Mesenchymal stem cell (in vitro differentiated cells and primary cell): ENCODE measurements at regions not wholly inside any gene's neighbourhood (a gene's known extent, or its start where the extent isn't known, plus 50 kb on each side); places are given as distances from the start of the nearest gene placed in this dataset.
A peak's percentile ranks its signal among the peaks of the same experiment; 100 is the strongest.

ENCODE experiments used
- DNase-seq: peaks from one replicate; pipeline ENCODE4 v3.0.0-alpha.2; 2013
- H2AFZ ChIP-seq: one replicate; pipeline ENCODE4 v1.6.1; 2013; ENCODE audit warnings: low read depth, mild to moderate bottlenecking, control low read depth, inconsistent platforms, low read length, moderate library complexity
- H2AK5ac ChIP-seq: 2 replicates; pipeline ENCODE4 v1.6.1; 2013; ENCODE audit warnings: low read length, moderate library complexity, mild to moderate bottlenecking, inconsistent platforms; ENCODE audit not compliant: severe bottlenecking
- H2BK120ac ChIP-seq: one replicate; pipeline ENCODE4 v1.6.1; 2013; ENCODE audit warnings: low read depth, mild to moderate bottlenecking, inconsistent platforms, low read length, moderate library complexity
- H2BK12ac ChIP-seq, 2 experiments: one replicate each; pipeline ENCODE4 v1.6.1; 2013; ENCODE audit warnings: inconsistent platforms in 2 of 2, low read length in 2 of 2, mild to moderate bottlenecking in 2 of 2, moderate library complexity in 2 of 2, control low read depth in 1 of 2
- H2BK15ac ChIP-seq: one replicate; pipeline ENCODE4 v1.6.1; 2013; ENCODE audit warnings: mild to moderate bottlenecking, low read depth, inconsistent platforms; ENCODE audit not compliant: poor library complexity, severe bottlenecking
- H2BK5ac ChIP-seq: 2 replicates; pipeline ENCODE4 v1.6.1; 2013; ENCODE audit warnings: low read depth, mild to moderate bottlenecking, low read length, control low read depth, inconsistent platforms; ENCODE audit not compliant: poor library complexity, severe bottlenecking
- H3K14ac ChIP-seq, 2 experiments: one replicate each; pipeline ENCODE4 v1.6.1; 2013; ENCODE audit warnings: inconsistent platforms in 2 of 2, low read length in 2 of 2, control low read depth in 1 of 2, mild to moderate bottlenecking in 1 of 2, moderate library complexity in 1 of 2
- H3K18ac ChIP-seq, 2 experiments: one replicate each; pipeline ENCODE4 v1.6.1; 2013; ENCODE audit warnings: inconsistent platforms in 2 of 2, low read length in 2 of 2, control low read depth in 1 of 2, low read depth in 1 of 2, mild to moderate bottlenecking in 1 of 2
- H3K23ac ChIP-seq, 2 experiments: one replicate each; pipeline ENCODE4 v1.6.1; 2013; ENCODE audit warnings: inconsistent platforms in 2 of 2, low read length in 2 of 2, mild to moderate bottlenecking in 2 of 2, moderate library complexity in 2 of 2, control low read depth in 1 of 2
- H3K27ac ChIP-seq: 2 replicates; pipeline ENCODE4 v1.5.1; 2013; ENCODE audit warnings: mild to moderate bottlenecking, moderate library complexity, low read length, control low read depth, inconsistent platforms; ENCODE audit not compliant: poor library complexity, severe bottlenecking
- H3K27me3 ChIP-seq, 2 experiments: 2 replicates each; pipeline versions ENCODE4 v1.6.1 to v1.7.0; 2013; ENCODE audit warnings: low read length in 2 of 2, mild to moderate bottlenecking in 2 of 2, moderate library complexity in 2 of 2, control low read depth in 1 of 2, inconsistent platforms in 1 of 2; ENCODE audit not compliant: control insufficient read depth in 1 of 2, insufficient read depth in 1 of 2
- H3K36me3 ChIP-seq, 2 experiments: 2 replicates each; pipeline versions ENCODE4 v1.6.1 to v1.7.0; 2013; ENCODE audit warnings: low read length in 2 of 2, control low read depth in 1 of 2, inconsistent platforms in 1 of 2, low read depth in 1 of 2, mild to moderate bottlenecking in 1 of 2; ENCODE audit not compliant: insufficient read depth in 2 of 2, control insufficient read depth in 1 of 2
- H3K4ac ChIP-seq, 2 experiments: one replicate each; pipeline ENCODE4 v1.6.1; 2013; ENCODE audit warnings: inconsistent platforms in 2 of 2, low read length in 2 of 2, mild to moderate bottlenecking in 2 of 2, moderate library complexity in 2 of 2, control low read depth in 1 of 2, low read depth in 1 of 2
- H3K4me1 ChIP-seq: 2 replicates; pipeline ENCODE4 v1.6.1; 2013; ENCODE audit warnings: low read depth, low read length, control low read depth; ENCODE audit not compliant: control insufficient read depth, insufficient read depth
- H3K4me2 ChIP-seq: 2 replicates; pipeline ENCODE4 v1.6.1; 2013; ENCODE audit warnings: low read length, mild to moderate bottlenecking, inconsistent platforms; ENCODE audit not compliant: poor library complexity, severe bottlenecking
- H3K4me3 ChIP-seq, 2 experiments: 2 replicates each; pipeline versions ENCODE4 v1.5.1 to v1.7.0; 2013; ENCODE audit warnings: low read length in 2 of 2, mild to moderate bottlenecking in 2 of 2, control low read depth in 1 of 2, low read depth in 1 of 2; ENCODE audit not compliant: insufficient read depth in 1 of 2
- H3K79me1 ChIP-seq: replicated peaks from 2 replicates; pipeline ENCODE4 v1.6.1; 2013; ENCODE audit warnings: mild to moderate bottlenecking, control low read depth, low read length, inconsistent platforms; ENCODE audit not compliant: poor library complexity, severe bottlenecking
- H3K9ac ChIP-seq: 2 replicates; pipeline ENCODE4 v1.7.0; 2013; ENCODE audit warnings: mild to moderate bottlenecking, low read length, moderate library complexity
- H3K9me3 ChIP-seq: 2 replicates; pipeline ENCODE4 v1.7.0; 2013; ENCODE audit warnings: mild to moderate bottlenecking, low read length; ENCODE audit not compliant: control insufficient read depth
- H4K8ac ChIP-seq: one replicate; pipeline ENCODE4 v1.6.1; 2013; ENCODE audit warnings: inconsistent platforms, mild to moderate bottlenecking, low read length, moderate library complexity
- H4K91ac ChIP-seq: one replicate; pipeline ENCODE4 v1.6.1; 2013; ENCODE audit warnings: mild to moderate bottlenecking, low read length, inconsistent platforms
- WGBS: methylation state at CpG from one replicate; pipeline ENCODE4 v1.1.7; 2013; ENCODE audit warnings: mixed read lengths; 5-methylcytosine and 5-hydroxymethylcytosine counted together

DNA sequence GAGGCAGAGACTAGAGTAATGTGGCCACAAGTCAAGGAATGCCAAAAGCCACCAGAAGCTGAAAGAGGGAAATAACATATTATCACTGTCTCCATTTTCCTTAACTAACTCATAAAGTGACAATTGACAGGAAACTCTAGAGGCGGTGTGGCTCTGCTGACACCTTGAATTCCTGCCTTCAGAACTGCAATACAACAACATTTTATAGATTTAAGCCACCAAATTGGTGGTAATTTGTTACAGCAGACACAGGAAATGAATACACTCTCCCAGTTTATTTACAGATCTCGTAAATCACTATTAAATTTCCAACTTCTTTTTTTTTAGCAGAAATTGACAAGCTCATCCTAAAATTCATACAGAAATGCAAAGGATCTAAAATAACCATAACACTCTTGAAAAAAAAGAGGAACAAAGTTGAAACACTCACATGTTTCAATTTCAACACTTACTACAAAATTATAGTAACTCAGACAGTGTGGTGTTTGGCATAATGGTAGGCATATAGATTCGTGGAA is 449.9 kb downstream of the OTOL1 start:
- Histone ChIP-seq H3K27me3 (no peaks in the 10 kb centered on the region), H3K4ac (no peak overlapping the region), H2BK12ac (no peak overlapping the region), H3K23ac (no peak overlapping the region), H3K27ac (no peak overlapping the region), H3K4me2 (no peak overlapping the region), H3K18ac (no peak overlapping the region), H3K79me1 (no peaks in the 10 kb centered on the region), H3K9me3 (peaks cover 13% of the 10 kb centered on the region), H2AK5ac (no peak overlapping the region), H4K8ac (no peak overlapping the region), H3K36me3 (no peaks in the 10 kb centered on the region), H2BK5ac (no peak overlapping the region), H3K4me1 (no peaks in the 10 kb centered on the region), H3K4me3 (no peak overlapping the region), H3K9ac (no peak overlapping the region), H2BK15ac (no peak overlapping the region), H2BK120ac (no peak overlapping the region), H4K91ac (no peak overlapping the region), H3K14ac (no peak overlapping the region), H2AFZ (no peak overlapping the region)
- WGBS, result 58% methylated on average over 2 of the region's 3 CpGs
- DNase-seq, result no peak

DNA sequence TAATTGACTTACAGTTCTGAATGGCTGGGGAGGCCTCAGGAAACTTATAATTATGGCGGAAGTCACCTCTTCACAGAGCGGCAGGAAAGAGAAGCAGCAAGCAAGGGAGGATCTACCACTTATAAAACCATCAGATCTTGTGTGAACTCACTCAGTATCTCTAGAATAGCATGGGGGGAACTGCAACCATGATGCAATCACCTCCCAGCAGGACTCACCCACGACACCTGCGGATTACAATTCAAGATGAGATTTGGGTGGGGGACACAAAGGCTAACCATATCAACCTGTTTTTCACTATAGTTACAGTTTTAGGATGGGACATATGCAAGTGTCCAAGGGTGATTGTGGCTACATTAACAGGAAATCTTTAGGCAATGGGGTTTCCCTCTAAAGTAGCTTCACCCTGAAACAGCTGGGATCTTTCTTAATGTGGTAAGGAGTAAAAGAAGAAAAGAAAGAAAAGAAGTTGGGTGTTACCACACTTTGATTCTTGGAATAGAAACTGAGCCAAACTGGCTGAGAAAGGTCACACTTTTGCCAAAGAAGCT is 453.8 kb downstream of the OTOL1 start:
- Histone ChIP-seq H3K14ac (no peak overlapping the region), H2BK15ac (no peak overlapping the region), H3K4me3 (no peak overlapping the region), H3K23ac (no peak overlapping the region), H3K79me1 (no peaks in the 10 kb centered on the region), H2BK12ac (no peak overlapping the region), H2AK5ac (no peak overlapping the region), H3K9me3 (peaks cover 7% of the 10 kb centered on the region), H3K9ac (no peak overlapping the region), H4K8ac (no peak overlapping the region), H3K4ac (no peak overlapping the region), H2BK5ac (no peak overlapping the region), H3K27me3 (no peaks in the 10 kb centered on the region), H3K4me1 (no peaks in the 10 kb centered on the region), H3K4me2 (no peak overlapping the region), H3K27ac (no peak overlapping the region), H3K36me3 (no peaks in the 10 kb centered on the region), H2BK120ac (no peak overlapping the region), H2AFZ (no peak overlapping the region), H4K91ac (no peak overlapping the region), H3K18ac (no peak overlapping the region)
- 100% methylated on average over 4 of the region's 4 CpGs for WGBS
- DNase-seq, result no peak

DNA sequence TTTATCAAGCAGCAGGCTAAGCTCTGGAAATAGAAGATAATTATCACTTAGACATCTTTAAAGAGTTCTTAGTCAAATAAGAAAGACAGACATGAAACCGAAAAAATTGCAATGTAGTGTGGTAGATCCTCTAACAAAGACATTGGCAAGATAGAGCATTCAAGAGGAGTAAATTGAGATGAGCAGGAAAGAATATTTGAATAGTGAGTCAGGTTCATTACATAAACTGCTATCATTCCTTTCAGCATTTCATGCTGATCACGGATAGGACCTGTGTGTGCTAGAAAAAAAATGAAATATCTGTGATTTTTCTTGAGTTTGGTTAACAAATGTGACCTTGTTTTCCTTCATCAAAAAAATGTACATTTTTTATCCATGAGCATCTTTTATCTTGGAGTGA is 460.9 kb downstream of the OTOL1 start:
- Histone ChIP-seq H2AK5ac (no peak overlapping the region), H3K27me3 (no peaks in the 10 kb centered on the region), H3K9me3 (no peaks in the 10 kb centered on the region), H3K36me3 (no peaks in the 10 kb centered on the region), H3K4me1 (no peaks in the 10 kb centered on the region), H3K9ac (no peak overlapping the region), H4K8ac (no peak overlapping the region), H2BK12ac (no peak overlapping the region), H3K27ac (no peak overlapping the region), H3K14ac (no peak overlapping the region), H3K18ac (no peak overlapping the region), H4K91ac (no peak overlapping the region), H3K4me3 (no peak overlapping the region), H3K4ac (no peak overlapping the region), H2BK120ac (no peak overlapping the region), H2BK15ac (no peak overlapping the region), H3K23ac (no peak overlapping the region), H2BK5ac (no peak overlapping the region), H2AFZ (no peak overlapping the region), H3K79me1 (no peaks in the 10 kb centered on the region), H3K4me2 (no peak overlapping the region)
- WGBS, result no CpG with 5 or more reads among the region's 2 CpGs
- DNase-seq, result peak; percentile 18

DNA sequence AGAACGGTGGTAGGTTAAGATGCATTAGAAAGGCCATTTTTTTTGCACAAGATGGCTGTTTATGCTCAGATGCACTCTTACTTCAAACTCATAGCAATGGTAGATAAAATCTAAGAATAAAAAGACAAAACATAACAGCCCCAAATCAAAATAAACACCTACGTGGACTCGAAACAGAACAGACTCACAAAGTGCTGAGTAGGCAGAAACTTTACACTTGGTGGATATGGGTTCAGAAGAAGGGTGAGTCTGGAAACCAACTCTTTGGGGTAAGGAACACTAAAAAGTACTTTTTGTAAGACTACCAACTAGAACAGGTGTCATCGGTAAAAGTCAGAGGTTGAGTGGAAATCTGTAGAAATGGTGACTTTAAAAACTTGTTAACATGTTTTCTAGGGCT is 468.2 kb downstream of the OTOL1 start:
- H3K18ac ChIP-seq, result no peak overlapping the region
- no peak overlapping the region for H3K4me3 ChIP-seq
- 100% methylated on average over 4 of the region's 4 CpGs for WGBS
- H3K4me1 ChIP-seq, result no peaks in the 10 kb centered on the region
- peaks cover 3% of the 10 kb centered on the region for H3K9me3 ChIP-seq
- H3K14ac ChIP-seq, result no peak overlapping the region
- no peak overlapping the region for H3K4ac ChIP-seq
- H3K36me3 ChIP-seq, result no peaks in the 10 kb centered on the region
- H3K23ac ChIP-seq, result no peak overlapping the region
- no peak overlapping the region for H3K27ac ChIP-seq
- no peak for DNase-seq
- H2BK15ac ChIP-seq, result no peak overlapping the region
- no peaks in the 10 kb centered on the region for H3K79me1 ChIP-seq
- H2BK12ac ChIP-seq, result no peak overlapping the region
- no peak overlapping the region for H4K91ac ChIP-seq
- H4K8ac ChIP-seq, result no peak overlapping the region
- H3K27me3 ChIP-seq, result no peaks in the 10 kb centered on the region
- H3K4me2 ChIP-seq, result no peak overlapping the region
- H2BK5ac ChIP-seq, result no peak overlapping the region
- no peak overlapping the region for H2AFZ ChIP-seq
- no peak overlapping the region for H2BK120ac ChIP-seq
- H2AK5ac ChIP-seq, result no peak overlapping the region
- H3K9ac ChIP-seq, result no peak overlapping the region
